ENCODE measurements at regions not wholly inside any gene's neighbourhood (a gene's known extent, or its start where the extent isn't known, plus 50 kb on each side); places are given as distances from the start of the nearest gene placed in this dataset.

DNA sequence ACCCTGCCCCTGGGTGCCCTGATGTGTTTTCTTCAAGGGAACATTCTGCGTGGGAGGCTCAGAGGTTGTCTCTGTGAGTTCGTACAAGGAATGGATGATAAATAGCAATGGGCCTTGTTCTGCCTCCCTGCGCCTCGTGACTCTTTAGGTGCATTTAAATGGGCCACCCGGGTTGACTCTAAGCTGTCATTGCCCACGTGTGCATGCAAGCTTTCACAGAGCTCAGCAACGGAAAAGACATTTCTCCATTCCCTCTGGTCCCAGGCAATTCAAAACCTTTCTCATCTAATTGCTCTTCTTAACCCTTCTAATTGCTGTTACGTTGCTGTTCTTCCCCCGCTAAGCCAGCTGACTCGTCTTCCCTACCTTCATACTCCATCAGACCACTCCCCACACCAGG lies 71.5 kb upstream of the SDK2 start:
- Histone ChIP-seq H3K27me3 (ENCODE audit: control insufficient read depth in 1 of 2, insufficient read depth in 1 of 2, low read length in 2 of 2) (peaks cover 4 to 90% of the 10 kb centered on the region in 2 experiments), H3K23ac (ENCODE audit: low read length in 2 of 2) (no peak overlapping the region), H2BK5ac (ENCODE audit: low read depth, low read length, poor library complexity, severe bottlenecking) (no peak overlapping the region), H3K27ac (ENCODE audit: low read length, poor library complexity, severe bottlenecking) (no peak overlapping the region), H3K14ac (ENCODE audit: low read length in 2 of 2) (no peak overlapping the region), H3K4me1 (ENCODE audit: control insufficient read depth, insufficient read depth, low read depth, low read length) (no peaks in the 10 kb centered on the region), H3K4me2 (ENCODE audit: low read length, poor library complexity, severe bottlenecking) (no peak overlapping the region), H2AFZ (ENCODE audit: low read depth, low read length) (no peak overlapping the region), H3K18ac (ENCODE audit: low read depth in 1 of 2, low read length in 2 of 2) (no peak overlapping the region), H3K4ac (ENCODE audit: low read depth in 1 of 2, low read length in 2 of 2) (no peak overlapping the region), H3K4me3 (ENCODE audit: insufficient read depth in 1 of 2, low read depth in 1 of 2, low read length in 2 of 2) (no peak overlapping the region), H2BK12ac (ENCODE audit: low read length in 2 of 2) (no peak overlapping the region), H2BK120ac (ENCODE audit: low read depth, low read length) (no peak overlapping the region), H3K79me1 (replicated peaks; ENCODE audit: low read length, poor library complexity, severe bottlenecking) (no peaks in the 10 kb centered on the region), H2BK15ac (ENCODE audit: low read depth, poor library complexity, severe bottlenecking) (no peak overlapping the region), H4K91ac (ENCODE audit: low read length) (no peak overlapping the region), H4K8ac (ENCODE audit: low read length) (no peak overlapping the region), H2AK5ac (ENCODE audit: low read length, severe bottlenecking) (no peak overlapping the region), H3K9ac (ENCODE audit: low read length) (no peak overlapping the region), H3K9me3 (ENCODE audit: control insufficient read depth, low read length) (no peaks in the 10 kb centered on the region), H3K36me3 (ENCODE audit: control insufficient read depth in 1 of 2, insufficient read depth in 2 of 2, low read depth in 1 of 2, low read length in 2 of 2) (no peaks in the 10 kb centered on the region)
- no peak for DNase-seq
- WGBS, result 69% methylated on average over 10 of the region's 10 CpGs

- Histone ChIP-seq H3K4me3 (ENCODE audit: insufficient read depth in 1 of 2, low read depth in 1 of 2, low read length in 2 of 2) (no peak overlapping the region), H2AK5ac (ENCODE audit: low read length, severe bottlenecking) (no peak overlapping the region), H3K18ac (ENCODE audit: low read depth in 1 of 2, low read length in 2 of 2) (no peak overlapping the region), H2AFZ (ENCODE audit: low read depth, low read length) (no peak overlapping the region), H3K27me3 (ENCODE audit: control insufficient read depth in 1 of 2, insufficient read depth in 1 of 2, low read length in 2 of 2) (peaks cover 0 to 84% of the 10 kb centered on the region in 2 experiments), H3K4ac (ENCODE audit: low read depth in 1 of 2, low read length in 2 of 2) (no peak overlapping the region), H4K91ac (ENCODE audit: low read length) (no peak overlapping the region), H2BK5ac (ENCODE audit: low read depth, low read length, poor library complexity, severe bottlenecking) (no peak overlapping the region), H3K27ac (ENCODE audit: low read length, poor library complexity, severe bottlenecking) (no peak overlapping the region), H3K9me3 (ENCODE audit: control insufficient read depth, low read length) (no peaks in the 10 kb centered on the region), H3K9ac (ENCODE audit: low read length) (no peak overlapping the region), H3K23ac (ENCODE audit: low read length in 2 of 2) (no peak overlapping the region), H3K4me1 (ENCODE audit: control insufficient read depth, insufficient read depth, low read depth, low read length) (no peaks in the 10 kb centered on the region), H2BK12ac (ENCODE audit: low read length in 2 of 2) (no peak overlapping the region), H3K36me3 (ENCODE audit: control insufficient read depth in 1 of 2, insufficient read depth in 2 of 2, low read depth in 1 of 2, low read length in 2 of 2) (no peaks in the 10 kb centered on the region), H4K8ac (ENCODE audit: low read length) (no peak overlapping the region), H2BK120ac (ENCODE audit: low read depth, low read length) (no peak overlapping the region), H3K14ac (ENCODE audit: low read length in 2 of 2) (no peak overlapping the region), H3K79me1 (replicated peaks; ENCODE audit: low read length, poor library complexity, severe bottlenecking) (no peaks in the 10 kb centered on the region), H2BK15ac (ENCODE audit: low read depth, poor library complexity, severe bottlenecking) (no peak overlapping the region), H3K4me2 (ENCODE audit: low read length, poor library complexity, severe bottlenecking) (no peak overlapping the region)
- no peak for DNase-seq
- whole genome bisulfite sequencing, result 82% methylated on average over 5 of the region's 5 CpGs
Measured at GRCh38 chr17:73717690-73718089, 73.4 kb upstream of the SDK2 start.

DNA sequence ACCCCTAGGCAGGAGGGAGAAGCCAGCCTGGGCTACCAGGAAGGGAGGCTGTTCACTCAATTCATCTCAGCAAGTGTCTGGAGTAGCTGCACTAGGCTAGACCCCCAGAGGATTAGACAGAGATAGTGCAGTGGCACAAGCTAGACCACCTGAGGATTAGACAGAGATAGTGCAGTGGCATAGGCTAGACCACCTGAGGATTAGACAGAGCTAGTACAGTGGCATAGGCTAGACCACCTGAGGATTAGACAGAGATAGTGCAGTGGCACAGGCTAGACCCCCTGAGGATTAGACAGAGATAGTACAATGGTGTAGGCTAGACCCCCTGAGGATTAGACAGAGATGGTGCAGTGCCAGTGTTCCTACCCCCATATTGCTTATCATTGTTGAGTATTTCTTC lies 74.1 kb upstream of the SDK2 start:
- no peak for DNase-seq
- no peak overlapping the region for H2AFZ ChIP-seq (ENCODE audit: low read depth, low read length)
- H3K14ac ChIP-seq (ENCODE audit: low read length in 2 of 2), result no peak overlapping the region
- H3K36me3 ChIP-seq (ENCODE audit: control insufficient read depth in 1 of 2, insufficient read depth in 2 of 2, low read depth in 1 of 2, low read length in 2 of 2), result no peaks in the 10 kb centered on the region
- no peak overlapping the region for H2BK5ac ChIP-seq (ENCODE audit: low read depth, low read length, poor library complexity, severe bottlenecking)
- H3K9me3 ChIP-seq (ENCODE audit: control insufficient read depth, low read length), result no peaks in the 10 kb centered on the region
- H3K4ac ChIP-seq (ENCODE audit: low read depth in 1 of 2, low read length in 2 of 2), result no peak overlapping the region
- H3K4me3 ChIP-seq (ENCODE audit: insufficient read depth in 1 of 2, low read depth in 1 of 2, low read length in 2 of 2), result no peak overlapping the region
- H2AK5ac ChIP-seq (ENCODE audit: low read length, severe bottlenecking), result no peak overlapping the region
- no peak overlapping the region for H2BK120ac ChIP-seq (ENCODE audit: low read depth, low read length)
- H3K79me1 ChIP-seq (replicated peaks; ENCODE audit: low read length, poor library complexity, severe bottlenecking), result no peaks in the 10 kb centered on the region
- no peak overlapping the region for H3K4me2 ChIP-seq (ENCODE audit: low read length, poor library complexity, severe bottlenecking)
- no peak overlapping the region for H2BK15ac ChIP-seq (ENCODE audit: low read depth, poor library complexity, severe bottlenecking)
- no peak overlapping the region for H3K18ac ChIP-seq (ENCODE audit: low read depth in 1 of 2, low read length in 2 of 2)
- no peak overlapping the region for H3K27ac ChIP-seq (ENCODE audit: low read length, poor library complexity, severe bottlenecking)
- no peak overlapping the region for H4K91ac ChIP-seq (ENCODE audit: low read length)
- no peak overlapping the region for H2BK12ac ChIP-seq (ENCODE audit: low read length in 2 of 2)
- no peak overlapping the region for H3K9ac ChIP-seq (ENCODE audit: low read length)
- no peak overlapping the region for H4K8ac ChIP-seq (ENCODE audit: low read length)
- peaks cover 0 to 87% of the 10 kb centered on the region in 2 experiments for H3K27me3 ChIP-seq (ENCODE audit: control insufficient read depth in 1 of 2, insufficient read depth in 1 of 2, low read length in 2 of 2)
- H3K4me1 ChIP-seq (ENCODE audit: control insufficient read depth, insufficient read depth, low read depth, low read length), result no peaks in the 10 kb centered on the region
- no peak overlapping the region for H3K23ac ChIP-seq (ENCODE audit: low read length in 2 of 2)

DNA sequence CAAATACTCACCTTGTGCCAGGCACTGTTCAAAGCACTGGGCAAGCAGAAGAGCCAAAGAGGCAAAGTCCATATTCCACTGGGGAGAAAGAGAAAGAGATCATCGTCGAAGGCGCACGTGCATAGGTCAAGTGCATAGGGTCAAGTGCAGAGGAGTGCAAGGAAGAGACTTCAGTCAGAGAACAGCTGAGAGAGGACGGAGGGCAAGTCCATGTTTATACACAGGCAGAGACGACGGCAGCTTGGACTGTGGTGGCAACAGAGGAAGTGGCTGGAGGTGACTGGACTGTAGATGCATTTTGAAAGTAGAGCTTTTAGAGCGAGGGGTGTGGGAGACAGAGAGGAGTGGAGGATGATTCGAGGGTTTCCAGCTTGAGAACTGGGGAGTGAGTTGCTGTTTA lies 74.7 kb upstream of the SDK2 start:
- H3K27me3 ChIP-seq (ENCODE audit: control insufficient read depth in 1 of 2, insufficient read depth in 1 of 2, low read length in 2 of 2), result peaks cover 0 to 87% of the 10 kb centered on the region in 2 experiments
- no peak overlapping the region for H2BK5ac ChIP-seq (ENCODE audit: low read depth, low read length, poor library complexity, severe bottlenecking)
- no peaks in the 10 kb centered on the region for H3K9me3 ChIP-seq (ENCODE audit: control insufficient read depth, low read length)
- no peaks in the 10 kb centered on the region for H3K36me3 ChIP-seq (ENCODE audit: control insufficient read depth in 1 of 2, insufficient read depth in 2 of 2, low read depth in 1 of 2, low read length in 2 of 2)
- no peak overlapping the region for H4K8ac ChIP-seq (ENCODE audit: low read length)
- no peaks in the 10 kb centered on the region for H3K79me1 ChIP-seq (replicated peaks; ENCODE audit: low read length, poor library complexity, severe bottlenecking)
- H2AK5ac ChIP-seq (ENCODE audit: low read length, severe bottlenecking), result no peak overlapping the region
- H3K4me3 ChIP-seq (ENCODE audit: insufficient read depth in 1 of 2, low read depth in 1 of 2, low read length in 2 of 2), result no peak overlapping the region
- H3K4me2 ChIP-seq (ENCODE audit: low read length, poor library complexity, severe bottlenecking), result no peak overlapping the region
- no peak overlapping the region for H2BK15ac ChIP-seq (ENCODE audit: low read depth, poor library complexity, severe bottlenecking)
- H3K4ac ChIP-seq (ENCODE audit: low read depth in 1 of 2, low read length in 2 of 2), result no peak overlapping the region
- H3K18ac ChIP-seq (ENCODE audit: low read depth in 1 of 2, low read length in 2 of 2), result no peak overlapping the region
- H3K23ac ChIP-seq (ENCODE audit: low read length in 2 of 2), result no peak overlapping the region
- no peak overlapping the region for H2BK120ac ChIP-seq (ENCODE audit: low read depth, low read length)
- no peak overlapping the region for H3K9ac ChIP-seq (ENCODE audit: low read length)
- H2BK12ac ChIP-seq (ENCODE audit: low read length in 2 of 2), result no peak overlapping the region
- peak; percentile 33 for DNase-seq
- H3K4me1 ChIP-seq (ENCODE audit: control insufficient read depth, insufficient read depth, low read depth, low read length), result no peaks in the 10 kb centered on the region
- no peak overlapping the region for H3K27ac ChIP-seq (ENCODE audit: low read length, poor library complexity, severe bottlenecking)
- WGBS, result 11% methylated on average over 9 of the region's 9 CpGs
- no peak overlapping the region for H4K91ac ChIP-seq (ENCODE audit: low read length)
- no peak overlapping the region for H3K14ac ChIP-seq (ENCODE audit: low read length in 2 of 2)
- H2AFZ ChIP-seq (ENCODE audit: low read depth, low read length), result no peak overlapping the region

Measured in mesenchymal stem cell (in vitro differentiated cells and primary cell).